ENCODE measurements at regions not wholly inside any gene's neighbourhood (a gene's known extent, or its start where the extent isn't known, plus 50 kb on each side); places are given as distances from the start of the nearest gene placed in this dataset.

- no TSS peak for BruUV-seq (replicated peaks)
- no peak for FAIRE-seq
- Histone ChIP-seq H3K9me3 (replicated peaks; ENCODE audit: control insufficient read depth, insufficient read depth, low read depth, low read length) (no peaks in the 10 kb centered on the region), H3K36me3 (ENCODE audit: control insufficient read depth, insufficient read depth, low read length) (no peaks in the 10 kb centered on the region), H3K27me3 (ENCODE audit: control insufficient read depth in 2 of 2, insufficient read depth in 2 of 2, low read length in 2 of 2) (peaks cover 0 to 10% of the 10 kb centered on the region in 2 experiments; a peak in 3 of 5 replicates), H3K9ac (ENCODE audit: insufficient read depth in 1 of 2, low read depth in 2 of 2, low read length in 2 of 2) (no peak overlapping the region), H2AFZ (ENCODE audit: low read depth, low read length) (no peak overlapping the region), H3K27ac (ENCODE audit: extremely low read depth, low read depth, low read length) (no peak overlapping the region), H3K4me3 (no peak overlapping the region), H3K4me1 (replicated peaks in 1 of 2; ENCODE audit: control insufficient read depth in 2 of 2, insufficient read depth in 2 of 2, low read length in 2 of 2) (no peaks in the 10 kb centered on the region), H3K4me2 (ENCODE audit: insufficient read depth, low read length) (no peak overlapping the region), H3K79me2 (ENCODE audit: control insufficient read depth, insufficient read depth, low read length) (no peaks in the 10 kb centered on the region), H3K9me1 (ENCODE audit: control insufficient read depth, insufficient read depth, low read length) (no peaks in the 10 kb centered on the region), H4K20me1 (replicated peaks; ENCODE audit: control insufficient read depth, insufficient read depth, low read length) (no peaks in the 10 kb centered on the region)
- CTCF ChIA-PET (ENCODE audit: low intra/inter-chr PET ratio), result no interaction called here
- ATAC-seq, result no peak
- POLR2A ChIA-PET, result no interaction called here
- in situ Hi-C loops (cut with MboI) (no loop called here), intact Hi-C loops (cut with micrococcal nuclease) (no loop called here)
- DNase-seq (ENCODE audit: extremely low read depth in 1 of 4, low spot score in 3 of 4), result no peak
- WGBS (ENCODE audit: insufficient coverage, low coverage, missing lambda C conversion rate), result 19% methylated on average over 3 of the region's 3 CpGs
- TF ChIP-seq DPF2 (IDR thresholded peaks at IDR 0.05) (no peak), USF1 (CRISPR knock-in tag; IDR thresholded peaks at IDR 0.05) (no peak), TCF15 (CRISPR knock-in tag; IDR thresholded peaks at IDR 0.05) (no peak), ZC3H11A (IDR thresholded peaks at IDR 0.05; ENCODE audit: low read depth, low read length) (no peak), SMARCA5 (IDR thresholded peaks at IDR 0.05) (no peak), MGA (IDR thresholded peaks at IDR 0.05) (no peak), TAF15 (IDR thresholded peaks at IDR 0.05; ENCODE audit: low read depth, low read length) (no peak)
Measured at GRCh38 chr4:40685300-40685699, 55.6 kb upstream of the RBM47 start.

Data from K562 (cell line).